ENCODE measurements at regions not wholly inside any gene's neighbourhood (a gene's known extent, or its start where the extent isn't known, plus 50 kb on each side); places are given as distances from the start of the nearest gene placed in this dataset.
"Not testable (repeated sequence)": the region's sequence is repeated elsewhere in the genome, so short reads cannot be mapped to it uniquely, and the experiment has no call there.

DNA sequence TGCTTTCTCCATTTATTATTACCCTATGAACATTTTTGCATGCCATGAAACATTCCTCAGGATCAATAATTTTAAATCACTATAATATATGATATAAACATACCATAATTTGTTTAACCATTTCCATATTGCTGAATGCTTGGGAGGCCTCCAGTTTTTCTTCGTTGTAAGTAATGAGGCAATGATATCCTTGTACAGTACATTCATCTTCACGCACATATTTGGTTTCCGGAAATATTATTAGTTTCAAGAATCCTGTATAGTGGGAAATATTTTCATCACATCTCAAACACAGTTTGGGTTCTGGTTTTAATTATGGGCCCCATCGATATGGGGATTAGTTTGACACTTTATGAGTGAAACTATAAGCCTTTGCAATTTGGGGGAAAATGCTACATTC lies 135.4 kb downstream of the HS3ST3B1 start:
- Histone ChIP-seq H3K27ac (ENCODE audit: low read depth, low read length) (no peak overlapping the region), H3K9me3 (ENCODE audit: control insufficient read depth in 5 of 5, low read length in 5 of 5) (no peaks in the 10 kb centered on the region), H3K36me3 (ENCODE audit: control insufficient read depth in 5 of 5, insufficient read depth in 5 of 5, low read length in 5 of 5) (no peaks in the 10 kb centered on the region), H3K27me3 (ENCODE audit: control insufficient read depth in 5 of 5, insufficient read depth in 4 of 5, low read length in 5 of 5) (no peaks in the 10 kb centered on the region), H3K4me3 (ENCODE audit: low read depth in 1 of 5, low read length in 5 of 5) (no peak overlapping the region), H3K4me1 (ENCODE audit: control insufficient read depth in 5 of 5, insufficient read depth in 5 of 5, low read length in 5 of 5) (no peaks in the 10 kb centered on the region), H3K9ac (ENCODE audit: low read length in 5 of 5) (no peak overlapping the region)

DNA sequence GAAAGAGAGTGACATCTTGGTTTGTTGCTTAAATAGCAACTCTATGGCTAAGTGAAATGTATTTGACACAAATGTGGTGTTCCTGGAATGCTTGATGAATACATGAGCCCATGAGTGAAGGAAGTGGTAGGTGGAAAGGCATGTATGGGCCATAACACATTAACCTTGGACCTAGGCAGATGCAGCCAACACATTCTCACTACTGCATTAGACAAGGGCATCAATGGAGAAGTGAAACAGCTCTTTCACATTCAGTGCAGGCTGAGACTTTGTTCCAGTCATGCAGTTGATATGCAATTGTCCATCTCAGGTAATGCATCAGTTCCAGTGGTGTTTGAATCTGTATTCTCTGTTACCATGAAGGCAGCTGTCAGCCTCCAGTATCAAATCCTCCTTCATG lies 133.6 kb downstream of the HS3ST3B1 start:
- Histone ChIP-seq H3K4me3 (ENCODE audit: low read depth in 1 of 5, low read length in 5 of 5) (no peak overlapping the region), H3K27me3 (ENCODE audit: control insufficient read depth in 5 of 5, insufficient read depth in 4 of 5, low read length in 5 of 5) (no peaks in the 10 kb centered on the region), H3K9me3 (ENCODE audit: control insufficient read depth in 5 of 5, low read length in 5 of 5) (no peaks in the 10 kb centered on the region), H3K4me1 (ENCODE audit: control insufficient read depth in 5 of 5, insufficient read depth in 5 of 5, low read length in 5 of 5) (no peaks in the 10 kb centered on the region), H3K27ac (ENCODE audit: low read depth, low read length) (no peak overlapping the region), H3K36me3 (ENCODE audit: control insufficient read depth in 5 of 5, insufficient read depth in 5 of 5, low read length in 5 of 5) (no peaks in the 10 kb centered on the region), H3K9ac (ENCODE audit: low read length in 5 of 5) (no peak overlapping the region)

DNA sequence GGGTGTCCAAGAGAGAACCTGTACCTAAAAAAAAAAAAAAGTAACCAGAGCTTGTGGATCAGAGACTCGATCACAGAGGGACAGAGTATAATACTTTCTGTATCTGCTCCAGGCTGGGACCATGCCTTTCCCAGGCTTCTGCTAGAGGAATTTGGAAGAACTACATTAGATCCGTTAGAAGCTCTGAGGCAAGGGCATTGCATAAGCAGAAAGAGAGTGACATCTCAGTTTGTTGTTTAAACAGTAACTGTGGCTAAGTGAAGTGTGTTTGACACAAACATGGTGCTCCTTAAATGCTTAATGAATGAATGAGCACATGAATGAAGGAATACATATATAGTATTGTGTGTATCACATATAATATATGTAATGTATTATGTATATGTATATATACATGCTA lies 131.2 kb downstream of the HS3ST3B1 start:
- no peak overlapping the region for H3K27ac ChIP-seq (ENCODE audit: low read depth, low read length)
- no peaks in the 10 kb centered on the region for H3K36me3 ChIP-seq (ENCODE audit: control insufficient read depth in 5 of 5, insufficient read depth in 5 of 5, low read length in 5 of 5)
- no peaks in the 10 kb centered on the region for H3K9me3 ChIP-seq (ENCODE audit: control insufficient read depth in 5 of 5, low read length in 5 of 5)
- no peak overlapping the region for H3K4me3 ChIP-seq (ENCODE audit: low read depth in 1 of 5, low read length in 5 of 5)
- H3K27me3 ChIP-seq (ENCODE audit: control insufficient read depth in 5 of 5, insufficient read depth in 4 of 5, low read length in 5 of 5) = peaks cover 0 to 3% (median 0%) of the 10 kb centered on the region in 5 donors
- peaks cover 0 to 10% (median 0%) of the 10 kb centered on the region in 5 donors for H3K4me1 ChIP-seq (ENCODE audit: control insufficient read depth in 5 of 5, insufficient read depth in 5 of 5, low read length in 5 of 5)
- H3K9ac ChIP-seq (ENCODE audit: low read length in 5 of 5) = no peak overlapping the region

DNA sequence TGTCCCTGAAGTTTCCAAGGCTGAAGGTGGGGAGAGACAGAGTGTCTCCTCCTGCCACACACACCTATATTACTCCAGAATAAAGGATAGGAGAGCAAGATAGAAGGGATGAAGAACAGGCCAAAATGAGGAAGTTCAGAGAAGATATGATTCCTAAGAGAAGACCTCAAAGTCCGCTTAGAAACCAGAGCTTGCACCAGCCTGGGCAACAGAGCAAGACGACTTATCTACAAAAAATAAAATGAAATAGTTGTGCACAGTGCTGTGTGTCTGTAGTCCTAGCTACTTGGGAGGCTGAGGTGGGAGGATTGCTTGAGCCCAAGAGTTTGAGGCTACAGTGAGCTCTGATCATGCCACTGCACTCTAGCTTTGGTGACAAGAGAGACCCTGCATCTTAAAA lies 128.2 kb downstream of the HS3ST3B1 start:
- no peak overlapping the region for H3K27ac ChIP-seq (ENCODE audit: low read depth, low read length)
- H3K36me3 ChIP-seq (ENCODE audit: control insufficient read depth in 5 of 5, insufficient read depth in 5 of 5, low read length in 5 of 5) = no peaks in the 10 kb centered on the region
- no peak overlapping the region for H3K4me3 ChIP-seq (ENCODE audit: low read depth in 1 of 5, low read length in 5 of 5)
- H3K9me3 ChIP-seq (ENCODE audit: control insufficient read depth in 5 of 5, low read length in 5 of 5) = no peaks in the 10 kb centered on the region
- peaks cover 0 to 3% (median 0%) of the 10 kb centered on the region in 5 donors for H3K27me3 ChIP-seq (ENCODE audit: control insufficient read depth in 5 of 5, insufficient read depth in 4 of 5, low read length in 5 of 5)
- H3K9ac ChIP-seq (ENCODE audit: low read length in 5 of 5) = no peak overlapping the region
- H3K4me1 ChIP-seq (ENCODE audit: control insufficient read depth in 5 of 5, insufficient read depth in 5 of 5, low read length in 5 of 5) = peaks cover 0 to 10% (median 0%) of the 10 kb centered on the region in 5 donors

DNA sequence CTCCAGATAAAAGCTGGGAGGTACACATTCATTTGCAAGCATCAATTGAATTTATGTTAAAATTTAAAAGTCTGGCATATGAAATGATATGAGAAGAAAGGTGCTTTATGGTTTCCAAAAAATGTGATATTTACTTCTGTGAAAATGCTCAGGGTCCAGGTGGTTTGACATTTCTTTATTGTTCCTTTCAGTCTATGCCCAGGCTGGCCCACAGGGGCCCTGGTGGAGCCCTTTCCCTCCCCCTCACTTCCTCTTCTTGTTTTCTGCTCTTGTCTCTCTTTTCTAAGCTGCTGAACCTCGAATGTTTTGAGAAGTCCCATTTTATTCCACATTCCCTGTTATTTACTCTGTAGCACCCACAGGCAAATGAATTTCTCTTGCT lies 127.8 kb downstream of the HS3ST3B1 start:
- H3K27me3 ChIP-seq (ENCODE audit: control insufficient read depth in 5 of 5, insufficient read depth in 4 of 5, low read length in 5 of 5) = peaks cover 0 to 3% (median 0%) of the 10 kb centered on the region in 5 donors
- no peak overlapping the region for H3K27ac ChIP-seq (ENCODE audit: low read depth, low read length)
- no peak overlapping the region for H3K4me3 ChIP-seq (ENCODE audit: low read depth in 1 of 5, low read length in 5 of 5)
- no peaks in the 10 kb centered on the region for H3K36me3 ChIP-seq (ENCODE audit: control insufficient read depth in 5 of 5, insufficient read depth in 5 of 5, low read length in 5 of 5)
- H3K9ac ChIP-seq (ENCODE audit: low read length in 5 of 5) = no peak overlapping the region
- peaks cover 0 to 10% (median 0%) of the 10 kb centered on the region in 5 donors for H3K4me1 ChIP-seq (ENCODE audit: control insufficient read depth in 5 of 5, insufficient read depth in 5 of 5, low read length in 5 of 5)
- H3K9me3 ChIP-seq (ENCODE audit: control insufficient read depth in 5 of 5, low read length in 5 of 5) = no peaks in the 10 kb centered on the region

DNA sequence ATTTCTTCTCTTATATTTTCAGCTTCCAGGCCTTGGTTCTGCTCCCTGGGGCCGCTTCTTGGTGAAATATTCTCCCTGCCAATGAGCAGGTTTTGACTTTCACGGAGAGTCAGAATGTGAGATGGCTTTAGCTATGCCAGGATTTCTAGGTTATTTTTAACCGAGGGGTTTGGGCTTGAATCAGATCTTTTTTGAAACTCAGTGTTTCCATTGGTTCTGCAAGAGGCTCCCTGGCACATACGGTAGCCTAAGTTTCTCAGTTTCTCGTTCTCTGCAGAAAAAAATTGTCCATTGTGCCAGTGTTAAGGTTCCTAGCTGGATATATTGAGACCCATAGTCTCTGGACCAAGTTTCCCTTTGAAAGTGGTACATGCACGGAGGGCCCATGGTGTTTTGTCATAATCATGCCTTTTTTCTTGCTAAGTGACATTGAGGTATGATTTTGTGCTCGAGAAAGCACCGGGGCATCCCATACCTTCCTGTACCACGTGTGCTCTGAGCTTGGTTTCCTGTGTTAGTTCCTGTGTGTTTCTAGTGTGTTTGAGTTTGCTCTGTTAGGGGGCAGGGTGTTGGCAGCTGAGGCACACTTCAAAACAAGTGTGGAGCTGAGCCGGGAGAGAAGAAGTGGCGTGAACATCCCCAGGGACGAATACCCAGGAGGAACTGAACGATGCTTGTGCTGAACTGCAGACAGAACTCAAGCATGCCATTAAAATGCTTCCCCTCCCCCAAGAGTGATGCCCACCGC lies 127.2 kb downstream of the HS3ST3B1 start:
- Histone ChIP-seq H3K4me1 (ENCODE audit: control insufficient read depth in 5 of 5, insufficient read depth in 5 of 5, low read length in 5 of 5) (peaks cover 0 to 10% (median 0%) of the 10 kb centered on the region in 5 donors), H3K27me3 (ENCODE audit: control insufficient read depth in 5 of 5, insufficient read depth in 4 of 5, low read length in 5 of 5) (peaks cover 0 to 3% (median 0%) of the 10 kb centered on the region in 5 donors), H3K36me3 (ENCODE audit: control insufficient read depth in 5 of 5, insufficient read depth in 5 of 5, low read length in 5 of 5) (no peaks in the 10 kb centered on the region), H3K9me3 (ENCODE audit: control insufficient read depth in 5 of 5, low read length in 5 of 5) (no peaks in the 10 kb centered on the region), H3K4me3 (ENCODE audit: low read depth in 1 of 5, low read length in 5 of 5) (no peak overlapping the region), H3K9ac (ENCODE audit: low read length in 5 of 5) (no peak overlapping the region), H3K27ac (ENCODE audit: low read depth, low read length) (no peak overlapping the region)

DNA sequence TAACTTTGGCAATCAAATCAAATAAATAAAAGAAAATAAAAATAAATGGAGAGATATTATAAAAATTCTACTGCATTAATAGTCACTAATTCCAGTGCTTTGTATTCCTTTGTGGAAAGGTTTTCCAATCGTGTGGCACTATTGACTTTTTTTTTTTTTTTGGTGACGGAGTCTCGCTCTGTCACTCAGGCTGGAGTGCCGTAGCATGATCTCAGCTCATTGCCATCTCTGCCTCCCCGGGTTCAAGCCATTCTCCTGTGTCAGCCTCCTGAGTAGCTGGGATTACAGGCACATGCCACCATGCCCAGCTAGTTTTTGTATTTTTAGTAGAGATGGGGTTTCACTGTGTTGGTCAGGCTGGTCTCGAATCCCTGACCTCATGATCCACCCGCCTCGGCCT lies 122.3 kb downstream of the HS3ST3B1 start:
- not testable (repeated sequence) for H3K4me3 ChIP-seq (ENCODE audit: low read depth in 1 of 5, low read length in 5 of 5); H3K9me3 ChIP-seq (ENCODE audit: control insufficient read depth in 5 of 5, low read length in 5 of 5); H3K27me3 ChIP-seq (ENCODE audit: control insufficient read depth in 5 of 5, insufficient read depth in 4 of 5, low read length in 5 of 5); H3K9ac ChIP-seq (ENCODE audit: low read length in 5 of 5); H3K4me1 ChIP-seq (ENCODE audit: control insufficient read depth in 5 of 5, insufficient read depth in 5 of 5, low read length in 5 of 5); H3K36me3 ChIP-seq (ENCODE audit: control insufficient read depth in 5 of 5, insufficient read depth in 5 of 5, low read length in 5 of 5); H3K27ac ChIP-seq (ENCODE audit: low read depth, low read length)

DNA sequence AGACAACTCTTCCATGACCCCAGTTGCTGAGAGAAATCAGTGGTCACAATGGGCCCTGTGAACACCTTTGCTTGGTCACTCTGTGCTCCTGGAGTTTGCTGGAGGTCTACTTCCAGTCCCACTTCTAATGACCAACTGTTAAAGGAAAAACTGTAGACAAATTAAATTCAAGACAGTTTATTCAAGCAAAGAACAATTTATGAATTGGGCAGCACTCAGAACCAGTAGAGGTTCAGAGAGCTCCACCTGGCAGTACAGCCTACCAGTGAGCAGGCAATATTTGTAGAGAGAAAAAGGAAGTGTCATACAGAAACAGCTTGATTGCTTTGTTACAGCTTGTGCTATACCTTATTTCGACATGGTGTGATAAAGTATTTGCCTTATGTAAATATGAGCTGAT lies 116.5 kb downstream of the HS3ST3B1 start:
- Histone ChIP-seq H3K4me3 (ENCODE audit: low read depth in 1 of 5, low read length in 5 of 5) (no peak overlapping the region), H3K27ac (ENCODE audit: low read depth, low read length) (no peak overlapping the region), H3K36me3 (ENCODE audit: control insufficient read depth in 5 of 5, insufficient read depth in 5 of 5, low read length in 5 of 5) (no peaks in the 10 kb centered on the region), H3K27me3 (ENCODE audit: control insufficient read depth in 5 of 5, insufficient read depth in 4 of 5, low read length in 5 of 5) (no peaks in the 10 kb centered on the region), H3K9me3 (ENCODE audit: control insufficient read depth in 5 of 5, low read length in 5 of 5) (peaks cover 0 to 6% (median 0%) of the 10 kb centered on the region in 5 donors), H3K4me1 (ENCODE audit: control insufficient read depth in 5 of 5, insufficient read depth in 5 of 5, low read length in 5 of 5) (no peaks in the 10 kb centered on the region), H3K9ac (ENCODE audit: low read length in 5 of 5) (no peak overlapping the region)

DNA sequence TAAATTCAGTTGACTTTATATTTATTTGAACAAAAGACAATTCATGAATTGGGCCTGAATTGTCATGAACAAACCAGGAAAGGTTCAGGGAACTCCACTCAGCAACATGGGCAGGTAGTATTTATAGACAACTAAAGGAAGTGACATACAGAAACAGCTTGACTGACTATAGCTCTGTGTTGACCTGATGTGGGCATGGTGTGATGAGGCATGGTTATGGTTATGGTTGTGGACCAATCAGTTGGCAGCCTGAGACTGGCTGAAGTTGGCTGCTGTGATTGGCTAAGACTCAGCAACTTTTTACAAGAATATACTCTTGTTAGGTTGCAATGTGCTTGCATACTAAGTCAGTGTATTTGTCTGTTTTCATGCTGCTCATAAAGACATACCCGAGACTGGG lies 108.4 kb downstream of the HS3ST3B1 start:
- H3K9ac ChIP-seq (ENCODE audit: low read length in 5 of 5) = no peak overlapping the region
- H3K9me3 ChIP-seq (ENCODE audit: control insufficient read depth in 5 of 5, low read length in 5 of 5) = peaks cover 0 to 3% (median 0%) of the 10 kb centered on the region in 5 donors
- H3K27me3 ChIP-seq (ENCODE audit: control insufficient read depth in 5 of 5, insufficient read depth in 4 of 5, low read length in 5 of 5) = no peaks in the 10 kb centered on the region

DNA sequence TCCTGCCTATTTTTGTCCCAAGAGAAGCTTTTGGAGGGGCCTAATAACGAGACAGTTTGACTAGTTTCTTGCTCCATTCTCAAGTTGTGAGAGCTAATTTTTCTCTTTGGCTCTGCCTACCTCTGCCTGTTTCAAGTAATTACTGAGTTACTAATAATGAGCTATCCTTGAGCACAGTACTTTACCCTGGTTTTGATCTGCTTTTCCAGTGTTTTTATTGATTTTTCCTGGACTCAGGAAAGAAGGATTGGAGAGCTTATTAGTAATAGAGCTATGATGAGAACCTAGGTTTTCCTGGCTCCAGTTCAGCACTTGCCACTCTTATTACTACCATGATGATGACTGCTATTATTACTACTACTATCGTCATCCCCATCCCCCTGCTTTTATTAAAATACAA lies 106.7 kb downstream of the HS3ST3B1 start:
- no peak overlapping the region for H3K27ac ChIP-seq (ENCODE audit: low read depth, low read length)
- no peaks in the 10 kb centered on the region for H3K36me3 ChIP-seq (ENCODE audit: control insufficient read depth in 5 of 5, insufficient read depth in 5 of 5, low read length in 5 of 5)
- H3K27me3 ChIP-seq (ENCODE audit: control insufficient read depth in 5 of 5, insufficient read depth in 4 of 5, low read length in 5 of 5) = no peaks in the 10 kb centered on the region
- H3K9ac ChIP-seq (ENCODE audit: low read length in 5 of 5) = no peak overlapping the region
- H3K4me3 ChIP-seq (ENCODE audit: low read depth in 1 of 5, low read length in 5 of 5) = no peak overlapping the region
- H3K4me1 ChIP-seq (ENCODE audit: control insufficient read depth in 5 of 5, insufficient read depth in 5 of 5, low read length in 5 of 5) = no peaks in the 10 kb centered on the region
- peaks cover 0 to 3% (median 0%) of the 10 kb centered on the region in 5 donors for H3K9me3 ChIP-seq (ENCODE audit: control insufficient read depth in 5 of 5, low read length in 5 of 5)

More for the DNA sequence above, 108.4 kb downstream of the HS3ST3B1 start:
- no peaks in the 10 kb centered on the region for H3K36me3 ChIP-seq (ENCODE audit: control insufficient read depth in 5 of 5, insufficient read depth in 5 of 5, low read length in 5 of 5)
- no peak overlapping the region for H3K27ac ChIP-seq (ENCODE audit: low read depth, low read length)
- H3K4me3 ChIP-seq (ENCODE audit: low read depth in 1 of 5, low read length in 5 of 5) = no peak overlapping the region
- no peaks in the 10 kb centered on the region for H3K4me1 ChIP-seq (ENCODE audit: control insufficient read depth in 5 of 5, insufficient read depth in 5 of 5, low read length in 5 of 5)

Data from subcutaneous abdominal adipose tissue (tissue), 5 donors.